SH-SY5Y (cell line): ENCODE measurements at regions not wholly inside any gene's neighbourhood (a gene's known extent, or its start where the extent isn't known, plus 50 kb on each side); places are given as distances from the start of the nearest gene placed in this dataset.

Experiments
- GATA2 ChIP-seq: IDR thresholded peaks from 2 replicates; pipeline ENCODE4 v1.6.1; 2011; ENCODE audit warnings: mild to moderate bottlenecking, low read depth, low read length
- GATA3 ChIP-seq: IDR thresholded peaks from 2 replicates; pipeline ENCODE4 v1.6.1; 2011; ENCODE audit warnings: low read depth, mild to moderate bottlenecking, low read length, moderate library complexity

GRCh38 chr5:112642885-112643284 is 94.8 kb upstream of the APC start:
- TF ChIP-seq GATA3: no peak
- no peak for TF ChIP-seq GATA2
